Neuron (in vitro differentiated cells): ENCODE measurements at regions not wholly inside any gene's neighbourhood (a gene's known extent, or its start where the extent isn't known, plus 50 kb on each side); places are given as distances from the start of the nearest gene placed in this dataset.
"Not testable (repeated sequence)": the region's sequence is repeated elsewhere in the genome, so short reads cannot be mapped to it uniquely, and the experiment has no call there.

Experiments
- H2AFZ ChIP-seq: one replicate; pipeline ENCODE4 v1.6.1; 2013; ENCODE audit warnings: low read depth, mild to moderate bottlenecking, inconsistent platforms, low read length, moderate library complexity
- H3K27me3 ChIP-seq: one replicate; pipeline ENCODE4 v1.6.1; 2013; ENCODE audit warnings: low read length; ENCODE audit not compliant: insufficient read depth
- H3K36me3 ChIP-seq: one replicate; pipeline ENCODE4 v1.6.1; 2013; ENCODE audit warnings: low read length; ENCODE audit not compliant: insufficient read depth
- H3K4me1 ChIP-seq: one replicate; pipeline ENCODE4 v1.6.1; 2013; ENCODE audit warnings: low read length; ENCODE audit not compliant: insufficient read depth
- H3K4me3 ChIP-seq: 2 replicates; pipeline ENCODE4 v1.5.1; 2013; ENCODE audit warnings: mild to moderate bottlenecking, low read length, moderate library complexity
- H3K9me3 ChIP-seq: one replicate; pipeline ENCODE4 v1.6.1; 2013; ENCODE audit warnings: low read length

DNA sequence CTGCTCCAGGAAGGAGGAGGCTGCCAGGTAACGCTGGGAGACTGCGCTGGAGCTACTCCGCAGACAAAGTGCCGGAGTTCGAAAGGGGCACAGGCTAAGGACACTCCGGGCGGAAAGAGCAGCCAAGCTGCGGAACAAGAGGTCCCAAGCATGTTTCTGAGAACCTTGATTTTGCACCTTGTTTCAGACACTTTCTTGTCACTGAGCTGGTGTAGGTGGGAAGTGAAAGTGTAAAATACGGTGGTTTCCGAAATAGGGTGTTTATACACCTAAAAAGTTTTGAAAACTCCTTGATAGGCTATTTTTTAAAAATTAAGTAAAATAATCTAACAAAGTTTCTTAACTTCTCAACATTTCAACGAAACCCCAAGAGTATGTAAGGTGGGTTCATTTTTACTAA, 278.2 kb downstream of the ANAPC1 start:
- H2AFZ ChIP-seq, H3K4me3 ChIP-seq, H3K4me1 ChIP-seq: not testable (repeated sequence)

GRCh38 chr2:111606632-111607031, 277.4 kb downstream of the ANAPC1 start:
- H3K4me3 ChIP-seq, H3K9me3 ChIP-seq, H3K36me3 ChIP-seq, H3K27me3 ChIP-seq, H2AFZ ChIP-seq, H3K4me1 ChIP-seq: not testable (repeated sequence)

More for the DNA sequence above, 278.2 kb downstream of the ANAPC1 start:
- H3K27me3 ChIP-seq, H3K9me3 ChIP-seq, H3K36me3 ChIP-seq: not testable (repeated sequence)

- H2AFZ ChIP-seq, H3K4me1 ChIP-seq, H3K36me3 ChIP-seq, H3K27me3 ChIP-seq, H3K9me3 ChIP-seq, H3K4me3 ChIP-seq: not testable (repeated sequence)
Observed at GRCh38 chr2:111609146-111609844, 274.7 kb downstream of the ANAPC1 start.

- H3K27me3 ChIP-seq, H3K9me3 ChIP-seq, H3K36me3 ChIP-seq, H3K4me3 ChIP-seq, H3K4me1 ChIP-seq, H2AFZ ChIP-seq: not testable (repeated sequence)
Observed at GRCh38 chr2:111610035-111610434, 274.0 kb downstream of the ANAPC1 start.

GRCh38 chr2:111616651-111617218, 267.3 kb downstream of the ANAPC1 start:
- H3K27me3 ChIP-seq = no peaks in the 10 kb centered on the region
- H3K36me3 ChIP-seq = no peaks in the 10 kb centered on the region
- H2AFZ ChIP-seq = no peak overlapping the region
- no peak overlapping the region for H3K4me3 ChIP-seq
- H3K4me1 ChIP-seq = peaks cover 11% of the 10 kb centered on the region
- H3K9me3 ChIP-seq = no peaks in the 10 kb centered on the region

DNA sequence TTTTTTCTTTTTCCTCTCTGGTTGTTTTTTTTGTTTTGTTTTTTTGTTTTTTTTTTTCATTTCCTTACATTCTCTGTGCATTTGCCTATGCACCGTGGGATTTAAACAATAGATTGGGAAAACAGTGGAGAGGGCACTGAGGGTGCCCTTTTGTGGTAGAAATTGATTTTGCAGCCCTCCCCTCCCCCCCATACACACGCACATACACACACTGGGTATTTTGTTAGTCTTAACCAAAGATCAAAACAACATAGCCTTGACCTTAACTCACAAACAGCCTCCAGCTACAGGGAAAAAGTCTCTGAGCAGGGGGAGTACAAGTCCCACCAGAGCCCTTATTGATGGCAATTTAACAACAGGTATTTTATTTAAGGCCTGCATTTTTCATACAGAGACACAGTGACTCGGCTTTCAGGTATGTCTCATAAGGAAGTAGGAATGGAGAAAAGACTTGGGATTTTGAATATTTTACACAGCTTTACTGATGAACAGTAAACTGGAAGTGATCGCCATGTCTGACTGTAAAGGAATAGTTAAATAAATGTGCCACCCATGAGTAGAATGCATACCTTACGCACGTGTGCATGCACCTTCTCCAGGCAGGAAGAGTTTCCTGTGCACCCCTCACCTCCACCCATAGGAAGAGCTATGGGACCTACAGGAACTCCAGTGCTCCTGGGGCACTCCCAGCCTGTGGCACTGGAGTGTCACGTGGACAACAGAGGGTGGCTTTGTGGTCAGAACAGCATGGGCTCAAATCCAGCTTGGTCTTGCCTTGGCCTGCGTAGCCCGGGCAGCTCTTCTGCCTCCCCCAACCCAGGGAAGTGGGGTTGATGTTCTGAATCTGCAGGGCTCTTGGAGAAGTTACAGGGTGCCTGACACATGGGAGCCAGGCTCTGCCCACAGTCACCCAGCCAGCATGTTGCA, 266.4 kb downstream of the ANAPC1 start:
- no peak overlapping the region for H3K4me3 ChIP-seq
- H3K9me3 ChIP-seq = no peaks in the 10 kb centered on the region
- no peaks in the 10 kb centered on the region for H3K27me3 ChIP-seq
- H3K4me1 ChIP-seq = peaks cover 11% of the 10 kb centered on the region
- H3K36me3 ChIP-seq = no peaks in the 10 kb centered on the region
- H2AFZ ChIP-seq = no peak overlapping the region

DNA sequence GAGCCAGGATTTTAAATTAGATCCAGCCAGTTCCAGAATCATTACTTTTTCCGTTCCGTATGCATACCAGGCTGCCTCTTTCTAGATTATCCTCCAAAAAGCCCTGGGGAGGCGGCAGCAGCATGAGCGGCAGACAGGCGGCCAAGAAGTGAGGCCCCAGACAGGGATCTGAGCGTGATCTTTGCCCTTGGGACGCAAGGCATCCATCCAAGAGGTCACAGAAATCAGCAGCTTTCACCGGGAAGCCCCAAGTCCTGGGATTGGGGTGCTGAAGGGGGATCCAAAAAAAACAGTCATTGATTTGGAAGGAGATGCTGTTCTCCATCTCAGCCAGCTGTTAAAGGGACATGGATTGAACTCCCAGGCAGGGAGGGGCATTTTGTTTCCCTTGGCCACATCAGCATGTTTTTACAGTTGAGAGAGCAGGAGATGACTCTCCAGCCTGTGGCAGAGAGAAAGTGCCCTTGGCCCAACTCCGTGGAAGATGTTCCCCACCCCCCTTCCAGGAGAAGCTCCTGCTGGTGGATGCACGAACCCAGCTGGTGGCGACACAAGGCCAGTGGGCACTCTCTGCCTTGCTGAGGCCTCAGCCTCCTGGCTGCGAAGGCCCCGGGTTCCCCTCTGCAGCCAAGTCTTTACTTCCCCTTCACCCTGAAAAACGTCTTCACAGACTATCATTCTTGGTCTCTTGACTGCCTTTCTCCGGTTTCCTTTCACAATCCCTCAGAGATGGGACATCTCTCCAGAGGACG, 265.6 kb downstream of the ANAPC1 start:
- no peak overlapping the region for H3K4me3 ChIP-seq
- no peaks in the 10 kb centered on the region for H3K27me3 ChIP-seq
- H2AFZ ChIP-seq = no peak overlapping the region
- peaks cover 11% of the 10 kb centered on the region for H3K4me1 ChIP-seq
- H3K36me3 ChIP-seq = no peaks in the 10 kb centered on the region
- no peaks in the 10 kb centered on the region for H3K9me3 ChIP-seq

- Histone ChIP-seq H2AFZ (no peak overlapping the region), H3K36me3 (no peaks in the 10 kb centered on the region), H3K4me3 (no peak overlapping the region)
Observed at GRCh38 chr2:111618978-111619902, 264.8 kb downstream of the ANAPC1 start.

DNA sequence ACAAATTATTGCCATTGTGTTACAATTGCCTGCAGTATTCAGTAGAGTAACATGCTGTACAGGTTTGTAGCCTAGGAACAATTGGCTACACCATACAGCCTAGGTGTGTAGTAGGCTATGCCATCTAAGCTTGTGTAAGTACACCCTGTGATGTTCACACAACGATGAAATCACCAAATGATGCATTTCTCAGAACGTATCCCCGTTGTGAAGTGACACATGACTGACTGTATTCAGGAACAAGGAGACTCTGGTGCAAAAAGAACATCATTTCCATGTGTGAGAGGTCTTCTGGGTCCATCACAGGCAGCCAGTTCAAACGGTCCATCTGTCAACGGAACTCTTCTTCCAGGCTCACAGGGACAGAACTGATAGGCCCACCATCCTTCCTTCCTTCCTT, 263.7 kb downstream of the ANAPC1 start:
- H3K4me1 ChIP-seq = peaks cover 11% of the 10 kb centered on the region
- no peaks in the 10 kb centered on the region for H3K27me3 ChIP-seq
- H3K9me3 ChIP-seq = no peaks in the 10 kb centered on the region
- no peak overlapping the region for H3K4me3 ChIP-seq
- H2AFZ ChIP-seq = no peak overlapping the region
- no peaks in the 10 kb centered on the region for H3K36me3 ChIP-seq

More at GRCh38 chr2:111618978-111619902, 264.8 kb downstream of the ANAPC1 start:
- H3K4me1 ChIP-seq = peaks cover 11% of the 10 kb centered on the region
- no peaks in the 10 kb centered on the region for H3K27me3 ChIP-seq
- no peaks in the 10 kb centered on the region for H3K9me3 ChIP-seq

GRCh38 chr2:111622859-111623258, 261.1 kb downstream of the ANAPC1 start:
- H3K36me3 ChIP-seq = no peaks in the 10 kb centered on the region
- no peak overlapping the region for H2AFZ ChIP-seq
- no peaks in the 10 kb centered on the region for H3K9me3 ChIP-seq
- peaks cover 4% of the 10 kb centered on the region for H3K4me1 ChIP-seq
- no peak overlapping the region for H3K4me3 ChIP-seq
- no peaks in the 10 kb centered on the region for H3K27me3 ChIP-seq

DNA sequence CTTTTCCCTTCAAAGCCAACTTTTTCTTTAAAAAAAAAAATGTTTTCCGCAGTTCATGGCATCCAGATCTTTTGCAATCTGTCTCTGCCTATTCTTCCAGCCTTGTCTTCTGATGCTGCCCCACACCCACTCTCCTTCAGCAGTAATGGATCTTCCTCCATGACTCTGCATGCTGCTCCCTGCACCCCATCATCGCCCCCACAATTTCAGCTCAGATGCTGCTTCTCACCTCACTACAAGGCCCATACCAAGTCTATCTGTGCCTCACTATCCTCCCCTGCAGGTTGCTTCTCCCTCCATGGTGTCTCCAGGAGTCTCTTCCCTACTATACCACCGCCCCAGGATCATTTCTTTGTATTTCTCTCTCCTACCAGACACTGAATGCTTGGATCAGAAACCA, 260.6 kb downstream of the ANAPC1 start:
- H2AFZ ChIP-seq = no peak overlapping the region

More for the DNA sequence above, 260.6 kb downstream of the ANAPC1 start:
- no peaks in the 10 kb centered on the region for H3K36me3 ChIP-seq
- H3K27me3 ChIP-seq = no peaks in the 10 kb centered on the region
- H3K9me3 ChIP-seq = no peaks in the 10 kb centered on the region
- no peak overlapping the region for H3K4me3 ChIP-seq
- peaks cover 4% of the 10 kb centered on the region for H3K4me1 ChIP-seq
